Fibroblast of lung (primary cell): ENCODE measurements at regions not wholly inside any gene's neighbourhood (a gene's known extent, or its start where the extent isn't known, plus 50 kb on each side); places are given as distances from the start of the nearest gene placed in this dataset.

Experiments
- CTCF ChIP-seq, 2 donors: IDR thresholded peaks in 1 of 2; conservative IDR thresholded peaks in 1 of 2; 1 replicate in 1 of 2; 2 replicates in 1 of 2; pipeline ENCODE4 v1.5.1; 2011 to 2012; ENCODE audit warnings: low read length in 2 of 2, control low read depth in 1 of 2, inconsistent platforms in 1 of 2, low read depth in 1 of 2, mild to moderate bottlenecking in 1 of 2
- EZH2 ChIP-seq: IDR thresholded peaks from 2 replicates; pipeline ENCODE4 v1.5.1; 2012; ENCODE audit warnings: low read length, control low read depth, mild to moderate bottlenecking; ENCODE audit errors: missing control alignments

- TF ChIP-seq CTCF (conservative IDR thresholded peaks at IDR 0.05 in 1 of 2, IDR thresholded peaks at IDR 0.05 in 1 of 2; ENCODE audit: low read depth in 1 of 2, low read length in 2 of 2) (no peak), EZH2 (no peak)
Measured at GRCh38 chr14:38022775-38023174, 184.9 kb upstream of the SSTR1 start.
